Lung microvascular endothelial cell (primary cell): ENCODE measurements at regions not wholly inside any gene's neighbourhood (a gene's known extent, or its start where the extent isn't known, plus 50 kb on each side); places are given as distances from the start of the nearest gene placed in this dataset.
"Not testable (repeated sequence)": the region's sequence is repeated elsewhere in the genome, so short reads cannot be mapped to it uniquely, and the experiment has no call there.

Experiments
- DNase-seq, 2 donors: peaks; one replicate each; pipeline versions ENCODE4 v3.0.0 to v3.0.0-alpha.2; 2010; ENCODE audit warnings: low read depth in 2 of 2

GRCh38 chr11:69869311-69869939 lies 50.2 kb upstream of the FGF3 start:
- DNase-seq: no peak

- DNase-seq: no peak
Measured at GRCh38 chr11:69870766-69871165, 51.5 kb upstream of the FGF3 start.

- no peak for DNase-seq
Measured at GRCh38 chr11:69873166-69874077, 54.2 kb upstream of the FGF3 start.

- no peak for DNase-seq
Measured at GRCh38 chr11:69874178-69874983, 55.2 kb upstream of the FGF3 start.

- no peak for DNase-seq
Measured at GRCh38 chr11:69874984-69875624, 55.9 kb upstream of the FGF3 start.

GRCh38 chr11:69876013-69876412 lies 56.8 kb upstream of the FGF3 start:
- DNase-seq: no peak

- no peak for DNase-seq
Measured at GRCh38 chr11:69877235-69877634, 58.0 kb upstream of the FGF3 start.

GRCh38 chr11:69877704-69878103 lies 58.5 kb upstream of the FGF3 start:
- not testable (repeated sequence) for DNase-seq

GRCh38 chr11:69878144-69878883 lies 59.1 kb upstream of the FGF3 start:
- no peak for DNase-seq

- DNase-seq: no peak
Measured at GRCh38 chr11:69878927-69879728, 59.9 kb upstream of the FGF3 start.

- DNase-seq: no peak
Measured at GRCh38 chr11:69879729-69880005, 60.5 kb upstream of the FGF3 start.

GRCh38 chr11:69880041-69880825 lies 61.0 kb upstream of the FGF3 start:
- DNase-seq: no peak

GRCh38 chr11:69880826-69881445 lies 61.7 kb upstream of the FGF3 start:
- DNase-seq: no peak

- DNase-seq: no peak
Measured at GRCh38 chr11:69881467-69882269, 62.5 kb upstream of the FGF3 start.

- DNase-seq: no peak
Measured at GRCh38 chr11:69882270-69882608, 63.0 kb upstream of the FGF3 start.

- DNase-seq: no peak
Measured at GRCh38 chr11:69883292-69884255, 64.4 kb upstream of the FGF3 start.

GRCh38 chr11:69884286-69884685 lies 65.1 kb upstream of the FGF3 start:
- DNase-seq: no peak
